ENCODE measurements at regions not wholly inside any gene's neighbourhood (a gene's known extent, or its start where the extent isn't known, plus 50 kb on each side); places are given as distances from the start of the nearest gene placed in this dataset.

- no peak overlapping the region for H3K4me3 ChIP-seq
- H3K9me3 ChIP-seq (ENCODE audit: control insufficient read depth in 4 of 4, insufficient read depth in 3 of 4, low read length in 3 of 4), result no peaks in the 10 kb centered on the region
- no peak for DNase-seq
- TF ChIP-seq CTCF (IDR thresholded peaks at IDR 0.05; ENCODE audit: control extremely low read depth, extremely low read depth), result no peak
- ATAC-seq (ENCODE audit: insufficient read depth, low FRiP score), result no peak
- no peaks in the 10 kb centered on the region for H3K36me3 ChIP-seq (ENCODE audit: control insufficient read depth in 4 of 4, insufficient read depth in 4 of 4, low read length in 4 of 4)
- no peak overlapping the region for H3K27ac ChIP-seq (ENCODE audit: low read depth in 1 of 2, low read length in 1 of 2)
- 82 to 89% methylated on average over 1 of the region's 1 CpG for WGBS, 2 donors
- no peak overlapping the region for H3K9ac ChIP-seq (ENCODE audit: insufficient read depth in 1 of 2, low read length in 2 of 2)
- H3K27me3 ChIP-seq (ENCODE audit: control insufficient read depth in 3 of 3, insufficient read depth in 3 of 3, low read length in 2 of 3), result no peaks in the 10 kb centered on the region
- peaks cover 0 to 3% (median 0%) of the 10 kb centered on the region in 5 donors for H3K4me1 ChIP-seq (ENCODE audit: control insufficient read depth in 5 of 5, insufficient read depth in 5 of 5, low read length in 5 of 5)
Observed at GRCh38 chr10:105354010-105354409, 712.9 kb downstream of the SORCS3 start.

DNA sequence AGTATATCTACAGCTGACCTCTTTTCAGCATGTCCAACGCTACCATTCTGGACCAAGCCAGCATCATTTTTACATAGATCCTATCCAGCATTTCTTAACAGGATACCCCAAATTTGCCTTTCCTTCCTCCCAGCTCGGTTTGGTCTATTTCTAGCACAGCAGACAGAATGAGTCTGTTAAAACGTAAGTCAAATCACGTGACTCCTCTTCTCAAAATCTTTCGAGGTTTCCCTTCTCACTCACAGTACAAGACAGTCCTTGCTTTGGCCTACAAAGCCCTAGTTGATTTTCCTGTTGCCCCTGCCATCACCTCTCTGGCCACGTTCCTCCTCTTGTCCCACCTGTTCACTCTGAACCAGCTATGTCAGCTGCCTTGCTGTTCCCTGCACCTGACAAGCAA, 711.7 kb downstream of the SORCS3 start:
- WGBS, 2 donors, result 45 to 82% methylated on average over 6 of the region's 6 CpGs
- Histone ChIP-seq H3K27me3 (ENCODE audit: control insufficient read depth in 3 of 3, insufficient read depth in 3 of 3, low read length in 2 of 3) (no peaks in the 10 kb centered on the region), H3K4me1 (ENCODE audit: control insufficient read depth in 5 of 5, insufficient read depth in 5 of 5, low read length in 5 of 5) (no peaks in the 10 kb centered on the region), H3K36me3 (ENCODE audit: control insufficient read depth in 4 of 4, insufficient read depth in 4 of 4, low read length in 4 of 4) (no peaks in the 10 kb centered on the region), H3K9ac (ENCODE audit: insufficient read depth in 1 of 2, low read length in 2 of 2) (no peak overlapping the region), H3K4me3 (no peak overlapping the region), H3K27ac (ENCODE audit: low read depth in 1 of 2, low read length in 1 of 2) (no peak overlapping the region), H3K9me3 (ENCODE audit: control insufficient read depth in 4 of 4, insufficient read depth in 3 of 4, low read length in 3 of 4) (no peaks in the 10 kb centered on the region)
- ATAC-seq (ENCODE audit: insufficient read depth, low FRiP score) (no peak), DNase-seq (no peak)
- no peak for TF ChIP-seq CTCF (IDR thresholded peaks at IDR 0.05; ENCODE audit: control extremely low read depth, extremely low read depth)

DNA sequence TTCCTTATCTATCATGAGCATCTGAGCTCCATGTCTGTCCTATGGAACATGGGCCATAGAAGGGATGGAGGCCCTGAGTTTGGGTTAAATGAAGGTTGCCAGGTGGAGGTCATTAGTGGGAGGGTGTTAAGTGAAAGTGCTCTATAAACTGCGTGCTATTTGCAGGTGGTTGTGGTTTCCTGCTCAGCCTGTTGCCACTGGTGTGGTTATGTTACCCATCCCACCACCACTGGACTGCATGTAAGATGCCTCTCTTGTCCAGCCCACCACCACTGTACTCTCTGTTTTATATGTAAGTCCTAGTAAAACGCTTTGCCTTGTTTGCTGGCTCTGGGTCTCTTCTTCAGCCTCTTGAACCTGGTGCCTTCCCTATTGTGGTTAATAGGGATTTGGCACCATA, 711.2 kb downstream of the SORCS3 start:
- no peak overlapping the region for H3K9ac ChIP-seq (ENCODE audit: insufficient read depth in 1 of 2, low read length in 2 of 2)
- no peak for TF ChIP-seq CTCF (IDR thresholded peaks at IDR 0.05; ENCODE audit: control extremely low read depth, extremely low read depth)
- H3K27ac ChIP-seq (ENCODE audit: low read depth in 1 of 2, low read length in 1 of 2), result no peak overlapping the region
- H3K4me3 ChIP-seq, result no peak overlapping the region
- ATAC-seq (ENCODE audit: insufficient read depth, low FRiP score), result no peak
- no peaks in the 10 kb centered on the region for H3K4me1 ChIP-seq (ENCODE audit: control insufficient read depth in 5 of 5, insufficient read depth in 5 of 5, low read length in 5 of 5)
- H3K9me3 ChIP-seq (ENCODE audit: control insufficient read depth in 4 of 4, insufficient read depth in 3 of 4, low read length in 3 of 4), result no peaks in the 10 kb centered on the region
- H3K36me3 ChIP-seq (ENCODE audit: control insufficient read depth in 4 of 4, insufficient read depth in 4 of 4, low read length in 4 of 4), result no peaks in the 10 kb centered on the region
- 75 to 81% methylated on average over 2 of the region's 2 CpGs for WGBS, 2 donors
- no peaks in the 10 kb centered on the region for H3K27me3 ChIP-seq (ENCODE audit: control insufficient read depth in 3 of 3, insufficient read depth in 3 of 3, low read length in 2 of 3)
- no peak for DNase-seq

GRCh38 chr10:105351187-105351586, 710.1 kb downstream of the SORCS3 start:
- ATAC-seq (ENCODE audit: insufficient read depth, low FRiP score) (no peak), DNase-seq (no peak)
- H3K27me3 ChIP-seq (ENCODE audit: control insufficient read depth in 3 of 3, insufficient read depth in 3 of 3, low read length in 2 of 3), result no peaks in the 10 kb centered on the region
- no peak for TF ChIP-seq CTCF (IDR thresholded peaks at IDR 0.05; ENCODE audit: control extremely low read depth, extremely low read depth)
- no peaks in the 10 kb centered on the region for H3K4me1 ChIP-seq (ENCODE audit: control insufficient read depth in 5 of 5, insufficient read depth in 5 of 5, low read length in 5 of 5)
- no peak overlapping the region for H3K27ac ChIP-seq (ENCODE audit: low read depth in 1 of 2, low read length in 1 of 2)
- no peak overlapping the region for H3K4me3 ChIP-seq
- 84 to 96% methylated on average over 2 of the region's 2 CpGs for WGBS, 2 donors
- H3K9ac ChIP-seq (ENCODE audit: insufficient read depth in 1 of 2, low read length in 2 of 2), result no peak overlapping the region
- no peaks in the 10 kb centered on the region for H3K9me3 ChIP-seq (ENCODE audit: control insufficient read depth in 4 of 4, insufficient read depth in 3 of 4, low read length in 3 of 4)
- no peaks in the 10 kb centered on the region for H3K36me3 ChIP-seq (ENCODE audit: control insufficient read depth in 4 of 4, insufficient read depth in 4 of 4, low read length in 4 of 4)

Data from lung (tissue), 11 donors.